SK-N-SH treated with all-trans-retinoic acid at 6 μM for 48 hours (cell line): ENCODE measurements at regions not wholly inside any gene's neighbourhood (a gene's known extent, or its start where the extent isn't known, plus 50 kb on each side); places are given as distances from the start of the nearest gene placed in this dataset.

Source experiments
- ARNTL ChIP-seq: fragments of 450-650 bp; formaldehyde crosslinking; IDR thresholded peaks from 2 replicates; pipeline ENCODE4 v1.5.0; 2020; ENCODE audit warnings: low read depth, mild to moderate bottlenecking, moderate library complexity, borderline replicate concordance
- CSRNP3 ChIP-seq: fragments of 250-450 bp; sonication (Bioruptor Pico); IDR thresholded peaks from 2 replicates; pipeline ENCODE4 v1.5.1; 2021; ENCODE audit warnings: mild to moderate bottlenecking, moderate library complexity
- ZFP30 ChIP-seq: fragments of 450-650 bp; formaldehyde crosslinking; IDR thresholded peaks from 2 replicates; pipeline ENCODE4 v1.5.0; 2022; ENCODE audit warnings: mild to moderate bottlenecking, moderate library complexity

GRCh38 chr21:25220954-25221353 lies 386.3 kb downstream of the MRPL39 start:
- TF ChIP-seq CSRNP3 (CRISPR knock-in tag): no peak
- TF ChIP-seq ARNTL (CRISPR knock-in tag): no peak
- no peak for TF ChIP-seq ZFP30 (CRISPR knock-in tag)
